NCI-H2029 (cell line): ENCODE measurements at regions not wholly inside any gene's neighbourhood (a gene's known extent, or its start where the extent isn't known, plus 50 kb on each side); places are given as distances from the start of the nearest gene placed in this dataset.
"Not testable (repeated sequence)": the region's sequence is repeated elsewhere in the genome, so short reads cannot be mapped to it uniquely, and the experiment has no call there.

Source experiments
- DNase-seq: peaks from one replicate; lab custom pipeline; 2025; lab: John Stamatoyannopoulos, UW

DNA sequence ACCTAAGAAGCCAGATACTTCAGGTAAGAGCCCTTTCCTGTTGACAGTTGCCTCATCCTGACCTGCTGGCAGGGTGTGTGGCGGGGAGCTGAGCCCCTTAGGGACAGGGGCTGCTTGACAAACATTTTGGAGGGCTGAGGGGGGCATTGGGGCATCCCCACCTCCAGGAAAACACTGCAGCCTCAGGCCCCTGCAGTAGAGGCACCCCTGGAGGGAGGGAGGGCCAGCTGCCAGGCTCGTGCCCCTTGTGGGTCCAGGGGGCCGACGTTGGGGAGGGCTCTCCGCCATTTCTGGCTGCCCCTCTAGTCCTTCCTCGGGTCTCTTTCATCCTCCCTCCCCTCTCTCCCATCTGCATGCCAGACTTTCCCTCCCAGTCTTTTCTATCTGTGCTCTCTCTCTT, 177.3 kb downstream of the RPS24 start:
- DNase-seq, result no peak

DNA sequence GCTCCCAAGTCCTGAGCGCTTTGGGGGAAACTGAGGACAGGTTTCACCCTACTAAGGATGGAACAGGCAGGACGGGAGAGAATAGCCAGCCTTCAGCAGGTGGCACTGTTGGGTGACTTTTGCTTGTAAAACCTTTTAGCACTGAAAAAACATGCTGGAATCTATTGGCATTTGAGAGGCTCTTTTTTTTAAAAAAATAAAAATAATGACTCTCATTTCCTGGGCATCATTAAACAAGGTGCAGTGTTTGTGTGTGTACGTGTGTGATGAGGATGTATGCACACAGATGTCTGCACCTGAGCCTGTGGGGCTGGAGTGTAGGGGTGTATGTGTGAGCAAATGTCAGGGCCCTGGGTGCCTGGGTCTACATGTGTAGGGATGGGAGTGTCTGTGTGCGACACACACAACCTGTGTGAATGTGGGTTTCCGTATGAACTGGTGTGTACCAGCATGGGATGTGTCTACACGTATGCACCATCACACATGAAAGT, 177.9 kb downstream of the RPS24 start:
- peak; percentile 8 for DNase-seq

DNA sequence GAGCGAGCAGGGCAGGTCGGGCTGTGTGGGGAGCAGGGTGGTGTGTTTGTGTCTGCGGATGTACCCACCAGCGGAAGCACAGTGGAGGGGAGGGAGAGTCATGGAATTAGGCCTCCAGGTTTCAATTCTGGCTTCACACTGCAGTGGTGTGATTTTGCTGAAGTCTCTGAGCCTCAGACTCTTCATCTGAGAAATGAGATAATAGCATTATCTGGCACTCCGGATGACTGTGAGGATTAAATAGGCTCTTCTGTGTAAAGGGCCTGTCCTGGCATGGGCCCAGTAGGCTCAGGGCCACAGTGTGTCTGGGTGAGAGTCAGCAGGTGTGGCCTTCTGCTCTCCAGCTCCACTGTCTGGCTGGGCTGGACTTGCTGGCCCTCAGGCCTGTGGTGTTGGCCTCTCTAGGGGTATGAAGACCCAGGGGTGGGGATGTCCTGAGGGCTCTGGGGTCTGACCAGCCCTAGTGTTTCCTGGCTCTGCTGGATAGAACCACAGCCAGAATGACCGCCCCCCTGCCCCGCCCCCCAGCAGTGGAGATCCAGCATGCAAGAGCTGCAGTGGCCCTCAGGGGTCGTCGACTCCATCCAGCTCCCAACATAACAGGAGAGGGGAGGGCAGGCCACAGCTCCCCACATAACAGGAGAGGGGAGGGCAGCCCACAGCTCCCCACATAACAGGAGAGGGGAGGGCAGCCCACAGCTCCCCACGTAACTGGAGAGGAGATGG, 178.6 kb downstream of the RPS24 start:
- DNase-seq, result peak; percentile 73

DNA sequence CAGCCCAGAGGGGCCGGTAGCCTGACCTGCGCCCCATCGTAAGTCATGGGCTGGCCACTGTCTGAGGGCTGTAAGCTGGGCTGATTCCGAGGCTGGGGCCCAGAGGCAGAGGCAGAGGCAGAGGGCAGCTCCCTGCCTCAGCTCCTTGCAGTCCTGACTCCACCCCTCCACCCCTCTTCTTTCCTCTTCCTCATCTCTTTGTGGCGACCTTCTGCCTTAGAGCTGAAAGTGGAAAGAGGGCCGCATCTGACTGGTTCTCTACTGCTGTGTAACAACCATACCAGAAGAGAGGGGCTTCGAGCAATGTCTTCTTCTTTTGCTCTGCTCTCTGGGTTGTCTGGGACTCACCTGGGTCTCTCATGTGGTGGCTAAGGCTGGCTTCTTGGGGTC, 179.1 kb downstream of the RPS24 start:
- DNase-seq, result no peak

GRCh38 chr10:78214955-78215354, 181.3 kb downstream of the RPS24 start:
- no peak for DNase-seq

DNA sequence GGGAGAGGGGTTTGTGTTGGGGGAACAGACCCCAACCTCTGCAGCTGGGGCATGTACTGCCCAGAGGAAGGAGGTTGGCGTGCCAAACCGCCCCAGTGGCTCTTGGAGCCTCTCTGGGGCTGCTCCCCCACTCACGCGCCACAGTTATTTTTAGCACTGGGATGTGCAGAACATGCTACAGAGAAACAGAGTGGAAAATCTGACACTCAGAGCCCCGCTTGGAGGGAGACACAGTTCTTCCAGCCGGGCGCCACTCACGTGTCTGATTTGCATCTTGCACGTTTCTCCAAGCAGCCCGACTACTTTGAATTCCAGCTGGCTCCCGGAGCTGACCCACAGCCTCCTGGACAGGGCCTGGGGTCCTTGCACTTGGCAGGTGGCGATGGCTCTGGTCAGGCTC, 182.0 kb downstream of the RPS24 start:
- no peak for DNase-seq

- no peak for DNase-seq
Measured at GRCh38 chr10:78217336-78217735, 183.7 kb downstream of the RPS24 start.

- no peak for DNase-seq
Measured at GRCh38 chr10:78218798-78219490, 185.3 kb downstream of the RPS24 start.

DNA sequence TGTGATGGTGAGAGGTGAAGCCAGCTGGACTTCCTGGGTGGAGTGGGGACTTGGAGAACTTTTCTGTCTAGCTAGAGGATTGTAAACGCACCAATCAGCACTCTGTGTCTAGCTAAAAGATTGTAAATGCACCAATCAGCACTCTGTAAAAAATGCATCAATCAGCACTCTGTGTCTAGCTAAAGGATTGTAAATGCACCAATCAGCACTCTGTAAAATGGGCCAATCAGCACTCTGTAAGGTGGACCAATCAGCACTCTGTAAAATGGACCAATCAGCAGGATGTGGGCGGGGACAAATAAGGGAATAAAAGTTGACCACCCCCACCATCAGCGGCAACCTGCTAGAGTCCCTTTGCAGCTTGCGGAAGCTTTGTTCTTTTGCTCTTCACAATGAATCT, 185.9 kb downstream of the RPS24 start:
- DNase-seq, result not testable (repeated sequence)

GRCh38 chr10:78220781-78221180, 187.1 kb downstream of the RPS24 start:
- no peak for DNase-seq

- no peak for DNase-seq
Measured at GRCh38 chr10:78222096-78222790, 188.6 kb downstream of the RPS24 start.

GRCh38 chr10:78223088-78223487, 189.4 kb downstream of the RPS24 start:
- no peak for DNase-seq

- no peak for DNase-seq
Measured at GRCh38 chr10:78224602-78225001, 190.9 kb downstream of the RPS24 start.

- no peak for DNase-seq
Measured at GRCh38 chr10:78225594-78225993, 191.9 kb downstream of the RPS24 start.

DNA sequence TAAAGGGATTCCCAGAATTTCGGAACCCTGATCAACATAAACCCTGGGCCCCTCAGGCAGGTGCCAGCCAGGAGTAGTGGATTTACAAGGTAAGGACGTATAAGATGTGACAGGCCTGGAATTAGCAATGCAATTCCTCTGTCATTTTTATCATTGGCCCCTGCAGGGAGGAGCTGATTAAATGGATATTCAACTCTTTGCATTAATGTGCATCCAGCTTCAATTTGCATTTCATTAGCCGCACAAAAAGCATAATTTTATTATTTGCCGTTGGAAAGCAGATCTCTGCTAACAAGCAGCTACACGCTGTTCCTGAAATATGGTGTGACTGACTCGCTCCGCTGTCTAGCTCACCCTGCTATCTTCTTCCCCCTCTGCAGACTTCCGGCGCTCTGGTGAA, 195.8 kb downstream of the RPS24 start:
- DNase-seq, result no peak

DNA sequence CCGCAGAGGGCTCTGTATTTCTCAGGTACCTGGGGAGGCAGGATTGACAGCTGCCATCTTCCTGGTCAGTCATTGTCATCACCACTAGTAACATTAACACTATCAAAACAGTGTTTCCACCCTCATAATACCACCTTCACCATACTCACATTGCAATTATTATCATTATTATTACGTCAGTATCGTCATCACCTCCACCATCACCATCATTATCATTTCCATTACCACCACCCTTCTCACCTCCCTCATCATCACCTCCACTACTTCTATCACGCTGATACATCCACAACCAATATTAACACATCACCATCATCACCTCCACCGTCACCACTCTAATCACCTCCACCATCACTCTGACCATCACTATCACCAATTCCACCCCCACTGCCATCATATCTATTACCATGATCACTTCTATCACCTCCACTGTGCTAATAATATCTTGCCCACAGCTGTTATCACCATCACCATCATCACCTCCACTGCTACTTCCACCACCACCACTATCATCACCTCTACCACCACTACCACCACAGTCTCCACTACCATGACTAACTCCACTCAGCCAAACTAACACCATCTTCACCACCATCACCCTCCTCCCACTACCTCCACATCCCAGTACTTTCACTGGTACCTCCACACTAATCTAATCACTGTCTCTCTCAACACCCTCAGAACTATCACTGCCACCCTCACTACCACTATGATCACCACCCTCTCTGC, 196.4 kb downstream of the RPS24 start:
- no peak for DNase-seq

- no peak for DNase-seq
Measured at GRCh38 chr10:78231327-78231726, 197.7 kb downstream of the RPS24 start.

GRCh38 chr10:78231939-78232338, 198.3 kb downstream of the RPS24 start:
- no peak for DNase-seq

GRCh38 chr10:78236416-78237015, 202.9 kb downstream of the RPS24 start:
- no peak for DNase-seq

DNA sequence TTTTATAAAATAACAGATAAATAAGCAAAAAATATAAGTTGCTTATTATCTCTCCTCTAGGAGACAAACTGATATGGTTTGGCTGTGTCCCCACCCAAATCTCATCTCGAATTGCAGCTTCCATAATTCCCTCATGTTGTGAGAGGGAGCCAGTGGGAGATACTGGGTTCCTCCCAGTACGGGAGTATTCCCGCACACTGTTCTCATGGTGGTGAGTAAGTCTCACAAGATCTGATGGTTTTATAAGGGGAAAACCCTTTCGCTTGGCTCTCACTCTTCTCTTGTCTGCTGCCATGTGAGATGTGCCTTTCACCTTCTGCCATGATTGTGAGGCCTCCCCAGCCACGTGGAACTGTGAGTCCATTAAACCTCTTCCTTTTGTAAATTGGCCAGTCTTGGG, 204.3 kb downstream of the RPS24 start:
- not testable (repeated sequence) for DNase-seq

- no peak for DNase-seq
Measured at GRCh38 chr10:78247266-78247665, 213.6 kb downstream of the RPS24 start.

DNA sequence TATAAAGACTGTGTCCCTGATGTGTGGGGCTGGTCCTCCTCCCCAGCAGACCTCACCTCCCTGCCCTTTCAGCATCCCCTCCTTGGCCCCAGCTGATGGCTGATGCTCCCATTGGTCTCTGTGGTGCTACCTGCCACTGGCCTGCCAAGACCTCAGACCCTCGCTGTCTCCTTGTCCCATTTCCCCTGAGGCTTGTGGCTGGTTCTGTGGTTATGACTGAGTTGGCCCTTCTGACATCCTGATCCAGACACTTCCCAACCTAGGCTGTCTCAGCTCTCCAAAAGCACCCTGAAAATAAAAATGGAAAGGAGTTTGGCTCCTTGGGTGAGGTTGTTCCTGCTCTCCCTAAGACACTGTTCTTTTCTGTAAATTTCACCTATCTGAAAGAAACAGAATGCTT, 214.2 kb downstream of the RPS24 start:
- DNase-seq, result no peak
